IMR-90 (cell line): ENCODE measurements at regions not wholly inside any gene's neighbourhood (a gene's known extent, or its start where the extent isn't known, plus 50 kb on each side); places are given as distances from the start of the nearest gene placed in this dataset.

Source experiments
- ATAC-seq: fragments of 200-7000 bp; cut with Tn5 transposase; 2 replicates; pipeline ENCODE4 v1.9.1; 2020; ENCODE audit warnings: low read depth, mild to moderate bottlenecking, moderate library complexity
- BruUV-seq: library from RNA; stranded (reverse); fragments of 400-500 nt; replicated peaks from 2 replicates; lab custom pipeline; 2021; lab: Mats Ljungman, UMichigan
- CTCF ChIA-PET: fragments of 300-600 bp; formaldehyde crosslinking; extraction: SDS; loops from one replicate; lab custom pipeline; 2021; ENCODE audit warnings: antibody characterized with exemption; lab: Yijun Ruan, JAX
- POLR2A ChIA-PET: fragments of 300-600 bp; sonication (Branson Sonifier 250); formaldehyde crosslinking; loops from one replicate; lab custom pipeline; 2022; ENCODE audit warnings: antibody characterized with exemption; ENCODE audit not compliant: unreplicated experiment; lab: Charles Lee
- DNase-seq: peaks from one replicate; pipeline ENCODE4 v3.0.0; 2013
- H2AFZ ChIP-seq: replicated peaks from 2 replicates; pipeline ENCODE3; 2013; ENCODE audit warnings: low read length, mild to moderate bottlenecking; ENCODE audit not compliant: poor library complexity
- H2AK5ac ChIP-seq: 2 replicates; pipeline ENCODE4 v1.6.1; 2013; ENCODE audit warnings: low read depth, low read length, inconsistent platforms
- H2AK9ac ChIP-seq: replicated peaks from 2 replicates; pipeline ENCODE3; 2013; ENCODE audit warnings: mild to moderate bottlenecking, low read depth, low read length, moderate library complexity; ENCODE audit not compliant: poor library complexity
- H2BK120ac ChIP-seq: 2 replicates; pipeline ENCODE4 v1.6.1; 2013; ENCODE audit warnings: low read depth, low read length, inconsistent platforms
- H2BK15ac ChIP-seq: 3 replicates; pipeline ENCODE4 v1.6.1; 2013; ENCODE audit warnings: low read depth, low read length, inconsistent platforms
- H2BK20ac ChIP-seq: 2 replicates; pipeline ENCODE4 v1.6.1; 2013; ENCODE audit warnings: low read depth, mild to moderate bottlenecking, inconsistent platforms, low read length, moderate library complexity
- H2BK5ac ChIP-seq: 2 replicates; pipeline ENCODE4 v1.6.1; 2013; ENCODE audit warnings: mild to moderate bottlenecking, low read depth, low read length, inconsistent platforms; ENCODE audit not compliant: poor library complexity, severe bottlenecking
- H3K14ac ChIP-seq: replicated peaks from 2 replicates; pipeline ENCODE4 v1.6.1; 2013; ENCODE audit warnings: low read depth, low read length, inconsistent platforms
- H3K18ac ChIP-seq: 2 replicates; pipeline ENCODE4 v1.6.1; 2013; ENCODE audit warnings: low read depth, low read length, control low read depth
- H3K23ac ChIP-seq: 2 replicates; pipeline ENCODE4 v1.6.1; 2013; ENCODE audit warnings: low read depth, low read length, inconsistent platforms
- H3K27ac ChIP-seq: 2 replicates; pipeline ENCODE4 v1.5.1; 2013; ENCODE audit warnings: mild to moderate bottlenecking, control low read depth, low read length; ENCODE audit not compliant: insufficient read depth
- H3K27me3 ChIP-seq: 2 replicates; pipeline ENCODE4 v1.6.1; 2013; ENCODE audit warnings: low read length; ENCODE audit not compliant: control insufficient read depth, insufficient read depth
- H3K36me3 ChIP-seq: 2 replicates; pipeline ENCODE4 v1.6.1; 2013; ENCODE audit warnings: low read length, mixed read lengths; ENCODE audit not compliant: control insufficient read depth, insufficient read depth
- H3K4ac ChIP-seq: 2 replicates; pipeline ENCODE4 v1.6.1; 2013; ENCODE audit warnings: low read depth, low read length, inconsistent platforms
- H3K4me1 ChIP-seq: 2 replicates; pipeline ENCODE4 v1.6.1; 2013; ENCODE audit warnings: low read length, mixed read lengths; ENCODE audit not compliant: control insufficient read depth, insufficient read depth
- H3K4me2 ChIP-seq: 2 replicates; pipeline ENCODE4 v1.6.1; 2013; ENCODE audit warnings: low read depth, mild to moderate bottlenecking, control low read depth, low read length, moderate library complexity
- H3K4me3 ChIP-seq: 2 replicates; pipeline ENCODE4 v1.5.1; 2013; ENCODE audit warnings: low read depth, mild to moderate bottlenecking, control low read depth, low read length, moderate library complexity; ENCODE audit not compliant: insufficient read depth
- H3K56ac ChIP-seq: 2 replicates; pipeline ENCODE4 v1.6.1; 2013; ENCODE audit warnings: low read length, inconsistent platforms; ENCODE audit not compliant: insufficient read depth; ENCODE audit errors: extremely low read depth
- H3K79me1 ChIP-seq, 2 experiments: 2 replicates each; pipeline ENCODE4 v1.6.1; 2013; ENCODE audit warnings: low read length in 2 of 2, inconsistent platforms in 1 of 2, low read depth in 1 of 2
- H3K9ac ChIP-seq: 2 replicates; pipeline ENCODE4 v1.6.1; 2013; ENCODE audit warnings: low read depth, low read length, control low read depth
- H3K9me1 ChIP-seq: 2 replicates; pipeline ENCODE4 v1.6.1; 2013; ENCODE audit warnings: low read length, inconsistent platforms; ENCODE audit not compliant: insufficient read depth
- H3K9me3 ChIP-seq: 2 replicates; pipeline ENCODE4 v1.6.1; 2013; ENCODE audit warnings: low read length; ENCODE audit not compliant: control insufficient read depth, insufficient read depth
- H4K20me1 ChIP-seq: 2 replicates; pipeline ENCODE4 v1.6.1; 2013; ENCODE audit warnings: low read length, inconsistent platforms; ENCODE audit not compliant: insufficient read depth
- H4K5ac ChIP-seq: 2 replicates; pipeline ENCODE4 v1.6.1; 2013; ENCODE audit warnings: mild to moderate bottlenecking, low read depth, low read length, control low read depth
- H4K8ac ChIP-seq, 2 experiments: 2 replicates each; pipeline ENCODE4 v1.6.1; 2013; ENCODE audit warnings: low read depth in 2 of 2, low read length in 2 of 2, control low read depth in 1 of 2, inconsistent platforms in 1 of 2
- H4K91ac ChIP-seq: 2 replicates; pipeline ENCODE4 v1.6.1; 2013; ENCODE audit warnings: low read depth, low read length, inconsistent platforms; ENCODE audit not compliant: insufficient read depth
- BHLHE40 ChIP-seq: fragments of 150-350 bp; IDR thresholded peaks from 2 replicates; pipeline ENCODE4 v1.6.1; 2016; ENCODE audit warnings: mild to moderate bottlenecking, low read depth, low read length
- CEBPB ChIP-seq: IDR thresholded peaks from 2 replicates; pipeline ENCODE4 v1.6.1; 2012; ENCODE audit warnings: low read depth, low read length, improper control_type of control experiment
- FOS ChIP-seq: fragments of 150-350 bp; IDR thresholded peaks from 2 replicates; pipeline ENCODE4 v1.6.1; 2016; ENCODE audit warnings: low read depth, low read length
- MAFK ChIP-seq: IDR thresholded peaks from 2 replicates; pipeline ENCODE4 v1.6.1; 2012; ENCODE audit warnings: low read depth, low read length, improper control_type of control experiment
- MAZ ChIP-seq: IDR thresholded peaks from 2 replicates; pipeline ENCODE4 v1.6.1; 2012; ENCODE audit warnings: low read depth, mild to moderate bottlenecking, low read length, improper control_type of control experiment, moderate library complexity, borderline replicate concordance
- POLR2A ChIP-seq: IDR thresholded peaks from 2 replicates; pipeline ENCODE4 v1.6.1; 2012; ENCODE audit warnings: mild to moderate bottlenecking, low read depth, low read length
- WGBS, 2 experiments: methylation state at CpG; one replicate each; pipeline versions ENCODE4 v1.1.5 to v1.1.7; 2013; ENCODE audit warnings: missing lambda C conversion rate in 2 of 2; ENCODE audit not compliant: insufficient read length in 1 of 2; ENCODE audit errors: extremely low coverage in 2 of 2; 5-methylcytosine and 5-hydroxymethylcytosine counted together
- dilution Hi-C: fragments of 300-500 bp; cut with HindIII; formaldehyde crosslinking; loops from one replicate; pipeline ENCODE4 v1.14.3; 2018; ENCODE audit warnings: low sequenced_read_pairs; ENCODE audit not compliant: unreplicated experiment
- in situ Hi-C: fragments of 300-500 bp; cut with MboI; formaldehyde crosslinking; loops from 3 replicates; pipeline ENCODE4 v1.14.3; 2019; ENCODE audit warnings: low sequenced_read_pairs, inconsistent platforms, mixed read lengths
- intact Hi-C: fragments of 100-400 bp; cut with micrococcal nuclease; formaldehyde crosslinking; loops from 2 replicates; pipeline ENCODE4 v1.10.0; 2022

DNA sequence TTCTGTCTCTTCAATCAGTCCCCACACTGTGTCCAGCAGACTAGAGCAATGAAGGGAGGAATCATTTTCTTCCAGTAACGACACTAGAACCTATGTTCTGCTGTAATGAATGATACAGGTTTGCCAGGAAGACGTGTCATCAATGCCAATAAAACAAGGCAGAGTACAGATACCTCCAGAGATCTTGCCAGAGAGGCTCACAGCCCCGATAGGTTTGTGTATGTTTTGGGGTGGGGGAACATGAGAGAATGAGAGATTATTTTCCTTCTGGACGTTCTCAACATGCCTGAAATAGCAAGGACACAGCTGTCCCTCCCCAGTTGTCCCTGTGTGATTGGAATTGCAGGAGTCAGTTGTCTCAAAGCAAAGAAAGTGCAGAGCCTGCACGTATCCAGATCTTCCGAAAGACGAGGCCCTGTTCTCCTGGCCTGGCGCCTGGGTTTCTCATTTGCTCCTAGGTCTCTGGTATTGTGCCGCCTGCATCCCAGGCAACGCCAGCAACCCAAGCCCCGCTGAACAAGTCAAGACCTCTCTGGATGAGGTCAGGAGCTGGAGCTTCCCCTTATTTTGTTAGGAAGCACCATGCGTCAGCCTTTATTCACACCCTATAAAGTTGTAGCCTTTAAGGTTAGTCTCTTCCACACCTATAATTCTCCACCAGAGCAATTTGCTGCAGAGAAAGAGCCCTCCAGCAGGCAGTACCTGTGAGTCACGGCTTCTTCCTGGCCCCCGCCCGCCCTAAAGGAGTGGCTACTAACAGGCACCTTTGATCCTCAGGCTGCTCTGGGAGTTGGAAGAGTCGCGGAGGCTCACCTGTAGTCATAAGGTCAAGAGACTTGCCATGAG is 130.5 kb downstream of the TOMM20 start:
- H3K4me1 ChIP-seq = peaks cover 14% of the 10 kb centered on the region
- dilution Hi-C loops (no loop called here), in situ Hi-C loops (no loop called here), intact Hi-C loops (no loop called here)
- H3K9ac ChIP-seq = peak overlapping the region; percentile 62
- peak overlapping the region; percentile 64 for H4K5ac ChIP-seq
- peak overlapping the region; percentile 88 for H2BK20ac ChIP-seq
- H2BK120ac ChIP-seq = peak overlapping the region; percentile 93
- TF ChIP-seq BHLHE40 (no peak), MAZ (0 out of 2 replicates have a peak, but pooled peaks have one; percentile 7), FOS (no peak), POLR2A (peak; percentile 51; the same call in 1 of the 2 replicates), MAFK (no peak), CEBPB (no peak)
- peaks cover 8% of the 10 kb centered on the region; the same call in 1 of the 2 replicates for H3K9me1 ChIP-seq
- no peaks in the 10 kb centered on the region for H3K36me3 ChIP-seq
- peak overlapping the region; percentile 90 for H3K27ac ChIP-seq
- peak overlapping the region; percentile 80 for H3K23ac ChIP-seq
- H3K56ac ChIP-seq = peak overlapping the region; percentile 71
- peak overlapping the region; percentile 86 for H3K14ac ChIP-seq
- WGBS, 2 experiments = 76% methylated on average over 7 of the region's 17 CpGs; no CpG with 5 or more reads in 1 of the 2 experiments
- peak overlapping the region; percentile 91 for H3K4ac ChIP-seq
- no peaks in the 10 kb centered on the region for H4K20me1 ChIP-seq
- no peaks in the 10 kb centered on the region for H3K27me3 ChIP-seq
- DNase-seq (no peak), ATAC-seq (no peak)
- H2BK5ac ChIP-seq = peak overlapping the region; percentile 85
- no peaks in the 10 kb centered on the region for H3K9me3 ChIP-seq
- peak overlapping the region; percentile 93 for H4K91ac ChIP-seq
- H2BK15ac ChIP-seq = peak overlapping the region; percentile 86; the same call in 2 of the 3 replicates
- H3K18ac ChIP-seq = peak overlapping the region; percentile 71
- ChIA-PET CTCF (interaction anchor here (1.0 kb wide), 2 partner anchors 28 to 86 kb away, joined by 3 to 5 read pairs; no protein-coding TSS in a partner anchor), POLR2A (interaction anchor here (1.5 kb wide), 1 partner anchor 386 kb away, joined by 7 read pairs; no protein-coding TSS in a partner anchor)
- BruUV-seq = no TSS peak
- peak overlapping the region; percentile 42; the same call in 1 of the 2 replicates for H3K4me2 ChIP-seq
- H3K79me1 ChIP-seq = peaks cover 0 to 9% of the 10 kb centered on the region in 2 experiments; a peak in 2 of 4 replicates
- H3K4me3 ChIP-seq = no peak overlapping the region
- peak overlapping the region; percentile 94 for H2AK9ac ChIP-seq
- peak overlapping the region; percentile 62 to 88 for H4K8ac ChIP-seq
- peak overlapping the region; percentile 88 for H2AFZ ChIP-seq
- H2AK5ac ChIP-seq = peak overlapping the region; percentile 86
